ENCODE measurements at regions not wholly inside any gene's neighbourhood (a gene's known extent, or its start where the extent isn't known, plus 50 kb on each side); places are given as distances from the start of the nearest gene placed in this dataset.
"Not testable (repeated sequence)": the region's sequence is repeated elsewhere in the genome, so short reads cannot be mapped to it uniquely, and the experiment has no call there.

GRCh38 chr4:102210806-102211205 lies 134.5 kb downstream of the SLC39A8 start:
- not testable (repeated sequence) for H3K4me3 ChIP-seq (replicated peaks in 1 of 4; ENCODE audit: control extremely low read depth in 1 of 4, insufficient read depth in 1 of 4, low read depth in 3 of 4, low read length in 4 of 4); H2AFZ ChIP-seq (ENCODE audit: low read length); H3K36me3 ChIP-seq (ENCODE audit: control insufficient read depth, insufficient read depth, low read length); H4K20me1 ChIP-seq (ENCODE audit: control insufficient read depth, extremely low read depth, insufficient read depth, low read length); H3K4me2 ChIP-seq (ENCODE audit: extremely low read depth, insufficient read depth, low read length); DNase-seq (ENCODE audit: low read depth in 2 of 2); H3K27ac ChIP-seq (ENCODE audit: insufficient read depth, low read length); H3K79me2 ChIP-seq (ENCODE audit: control insufficient read depth, insufficient read depth, low read length); H3K4me1 ChIP-seq (ENCODE audit: control insufficient read depth, extremely low read depth, insufficient read depth, low read length); H3K27me3 ChIP-seq (ENCODE audit: control insufficient read depth, insufficient read depth, low read length); H3K9ac ChIP-seq (ENCODE audit: insufficient read depth, low read length); H3K9me3 ChIP-seq (ENCODE audit: control insufficient read depth, insufficient read depth, low read depth, low read length)

GRCh38 chr4:102204634-102205033 lies 140.6 kb downstream of the SLC39A8 start:
- not testable (repeated sequence) for H3K79me2 ChIP-seq (ENCODE audit: control insufficient read depth, insufficient read depth, low read length); H3K27ac ChIP-seq (ENCODE audit: insufficient read depth, low read length); DNase-seq (ENCODE audit: low read depth in 2 of 2)

GRCh38 chr4:102196221-102196620 lies 149.1 kb downstream of the SLC39A8 start:
- DNase-seq (ENCODE audit: low read depth in 2 of 2): peak in 1 of 2 donors; percentile 73
- Histone ChIP-seq H3K27me3 (ENCODE audit: control insufficient read depth, insufficient read depth, low read length) (no peaks in the 10 kb centered on the region), H3K9ac (ENCODE audit: insufficient read depth, low read length) (no peak overlapping the region), H3K36me3 (ENCODE audit: control insufficient read depth, insufficient read depth, low read length) (no peaks in the 10 kb centered on the region), H3K4me3 (replicated peaks in 1 of 4; ENCODE audit: control extremely low read depth in 1 of 4, insufficient read depth in 1 of 4, low read depth in 3 of 4, low read length in 4 of 4) (no peak overlapping the region), H3K4me1 (ENCODE audit: control insufficient read depth, extremely low read depth, insufficient read depth, low read length) (no peaks in the 10 kb centered on the region), H3K4me2 (ENCODE audit: extremely low read depth, insufficient read depth, low read length) (no peak overlapping the region), H3K79me2 (ENCODE audit: control insufficient read depth, insufficient read depth, low read length) (no peaks in the 10 kb centered on the region), H3K27ac (ENCODE audit: insufficient read depth, low read length) (no peak overlapping the region), H3K9me3 (ENCODE audit: control insufficient read depth, insufficient read depth, low read depth, low read length) (no peaks in the 10 kb centered on the region), H4K20me1 (ENCODE audit: control insufficient read depth, extremely low read depth, insufficient read depth, low read length) (no peaks in the 10 kb centered on the region), H2AFZ (ENCODE audit: low read length) (no peak overlapping the region)
- TF ChIP-seq CTCF (conservative IDR thresholded peaks at IDR 0.05 in 1 of 2, IDR thresholded peaks at IDR 0.05 in 1 of 2; ENCODE audit: low read depth in 1 of 2, low read length in 2 of 2) (no peak), EZH2 (IDR thresholded peaks at IDR 0.05; ENCODE audit: low read length, missing control alignments) (no peak)

More at GRCh38 chr4:102204634-102205033, 140.6 kb downstream of the SLC39A8 start:
- H3K27me3 ChIP-seq (ENCODE audit: control insufficient read depth, insufficient read depth, low read length); H3K9me3 ChIP-seq (ENCODE audit: control insufficient read depth, insufficient read depth, low read depth, low read length); H2AFZ ChIP-seq (ENCODE audit: low read length); H3K4me3 ChIP-seq (replicated peaks in 1 of 4; ENCODE audit: control extremely low read depth in 1 of 4, insufficient read depth in 1 of 4, low read depth in 3 of 4, low read length in 4 of 4); H3K4me1 ChIP-seq (ENCODE audit: control insufficient read depth, extremely low read depth, insufficient read depth, low read length); H3K4me2 ChIP-seq (ENCODE audit: extremely low read depth, insufficient read depth, low read length); H3K9ac ChIP-seq (ENCODE audit: insufficient read depth, low read length); H3K36me3 ChIP-seq (ENCODE audit: control insufficient read depth, insufficient read depth, low read length); H4K20me1 ChIP-seq (ENCODE audit: control insufficient read depth, extremely low read depth, insufficient read depth, low read length): not testable (repeated sequence)

GRCh38 chr4:102193145-102193544 lies 152.1 kb downstream of the SLC39A8 start:
- Histone ChIP-seq H4K20me1 (ENCODE audit: control insufficient read depth, extremely low read depth, insufficient read depth, low read length) (no peaks in the 10 kb centered on the region), H3K79me2 (ENCODE audit: control insufficient read depth, insufficient read depth, low read length) (no peaks in the 10 kb centered on the region), H3K9me3 (ENCODE audit: control insufficient read depth, insufficient read depth, low read depth, low read length) (no peaks in the 10 kb centered on the region), H2AFZ (ENCODE audit: low read length) (no peak overlapping the region), H3K4me1 (ENCODE audit: control insufficient read depth, extremely low read depth, insufficient read depth, low read length) (no peaks in the 10 kb centered on the region), H3K36me3 (ENCODE audit: control insufficient read depth, insufficient read depth, low read length) (no peaks in the 10 kb centered on the region), H3K4me2 (ENCODE audit: extremely low read depth, insufficient read depth, low read length) (no peak overlapping the region), H3K27ac (ENCODE audit: insufficient read depth, low read length) (no peak overlapping the region), H3K4me3 (replicated peaks in 1 of 4; ENCODE audit: control extremely low read depth in 1 of 4, insufficient read depth in 1 of 4, low read depth in 3 of 4, low read length in 4 of 4) (no peak overlapping the region), H3K9ac (ENCODE audit: insufficient read depth, low read length) (no peak overlapping the region), H3K27me3 (ENCODE audit: control insufficient read depth, insufficient read depth, low read length) (no peaks in the 10 kb centered on the region)
- no peak for DNase-seq (ENCODE audit: low read depth in 2 of 2)
- no peak for TF ChIP-seq CTCF (conservative IDR thresholded peaks at IDR 0.05 in 1 of 2, IDR thresholded peaks at IDR 0.05 in 1 of 2; ENCODE audit: low read depth in 1 of 2, low read length in 2 of 2)
- TF ChIP-seq EZH2 (IDR thresholded peaks at IDR 0.05; ENCODE audit: low read length, missing control alignments): no peak
